Colonic mucosa (tissue), 4 donors: ENCODE measurements at regions not wholly inside any gene's neighbourhood (a gene's known extent, or its start where the extent isn't known, plus 50 kb on each side); places are given as distances from the start of the nearest gene placed in this dataset.

Experiments used
- DNase-seq: peaks from one replicate; pipeline ENCODE4 v3.0.0-alpha.2; 2020
- H3K27ac ChIP-seq: fragments of 200-600 bp; one replicate; pipeline ENCODE4 v1.8.0; 2021
- H3K27me3 ChIP-seq: fragments of 200-600 bp; one replicate; pipeline ENCODE4 v1.8.0; 2021
- H3K36me3 ChIP-seq: fragments of 200-600 bp; one replicate; pipeline ENCODE4 v1.8.0; 2021
- H3K4me1 ChIP-seq: fragments of 200-600 bp; one replicate; pipeline ENCODE4 v1.8.0; 2021; ENCODE audit warnings: mild to moderate bottlenecking
- H3K4me3 ChIP-seq: fragments of 200-600 bp; one replicate; pipeline ENCODE4 v1.8.0; 2021
- H3K9ac ChIP-seq, 2 donors: one replicate each; pipeline ENCODE4 v1.7.0; 2013; ENCODE audit warnings: control low read depth in 2 of 2, low read depth in 2 of 2, low read length in 2 of 2
- H3K9me3 ChIP-seq: fragments of 200-600 bp; one replicate; pipeline ENCODE4 v1.8.0; 2021
- intact Hi-C: fragments of 100-400 bp; cut with DNase I; formaldehyde crosslinking; loops from one replicate; pipeline ENCODE4 v1.14.1; 2022
- TF ChIP-seq, protein P1 (sequence below): fragments of 200-600 bp; IDR thresholded peaks from one replicate; pipeline ENCODE4 v1.8.0; 2022; ENCODE audit warnings: antibody characterized with exemption, mild to moderate bottlenecking
- donor health status: healthy.
- donor health status: DM: no; HTN: no; CAD: no.
- donor health status: DM: no; HTN: no; CAD: no.

DNA sequence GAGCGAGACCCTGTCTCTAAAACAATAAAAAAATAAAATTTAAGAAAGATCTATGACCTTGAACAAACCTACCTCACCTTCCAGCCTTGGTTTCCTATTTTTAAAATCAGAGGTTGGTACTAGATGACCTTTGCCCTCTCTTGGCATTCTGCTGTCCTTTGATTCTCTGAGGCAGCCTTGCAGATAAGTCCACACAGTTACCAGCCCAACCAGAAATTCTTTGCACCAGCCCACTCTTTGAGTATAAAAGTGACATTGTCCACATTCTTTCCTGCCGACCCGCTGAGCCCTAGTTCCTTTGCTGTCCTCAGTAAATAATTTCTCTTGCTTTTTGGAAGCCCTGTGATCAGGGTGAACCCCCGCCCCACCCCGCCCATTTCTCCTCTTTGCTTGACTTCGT is 150.4 kb downstream of the PHETA1 start:
- H3K4me3 ChIP-seq: no peak overlapping the region
- no peaks in the 10 kb centered on the region for H3K27me3 ChIP-seq
- no peaks in the 10 kb centered on the region for H3K4me1 ChIP-seq
- H3K36me3 ChIP-seq: no peaks in the 10 kb centered on the region
- no peak for DNase-seq
- TF ChIP-seq, protein P1, sequence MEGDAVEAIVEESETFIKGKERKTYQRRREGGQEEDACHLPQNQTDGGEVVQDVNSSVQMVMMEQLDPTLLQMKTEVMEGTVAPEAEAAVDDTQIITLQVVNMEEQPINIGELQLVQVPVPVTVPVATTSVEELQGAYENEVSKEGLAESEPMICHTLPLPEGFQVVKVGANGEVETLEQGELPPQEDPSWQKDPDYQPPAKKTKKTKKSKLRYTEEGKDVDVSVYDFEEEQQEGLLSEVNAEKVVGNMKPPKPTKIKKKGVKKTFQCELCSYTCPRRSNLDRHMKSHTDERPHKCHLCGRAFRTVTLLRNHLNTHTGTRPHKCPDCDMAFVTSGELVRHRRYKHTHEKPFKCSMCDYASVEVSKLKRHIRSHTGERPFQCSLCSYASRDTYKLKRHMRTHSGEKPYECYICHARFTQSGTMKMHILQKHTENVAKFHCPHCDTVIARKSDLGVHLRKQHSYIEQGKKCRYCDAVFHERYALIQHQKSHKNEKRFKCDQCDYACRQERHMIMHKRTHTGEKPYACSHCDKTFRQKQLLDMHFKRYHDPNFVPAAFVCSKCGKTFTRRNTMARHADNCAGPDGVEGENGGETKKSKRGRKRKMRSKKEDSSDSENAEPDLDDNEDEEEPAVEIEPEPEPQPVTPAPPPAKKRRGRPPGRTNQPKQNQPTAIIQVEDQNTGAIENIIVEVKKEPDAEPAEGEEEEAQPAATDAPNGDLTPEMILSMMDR: no peak
- no peak overlapping the region for H3K27ac ChIP-seq
- no peak overlapping the region for H3K9ac ChIP-seq
- intact Hi-C loops: no loop called here
- H3K9me3 ChIP-seq: no peaks in the 10 kb centered on the region

DNA sequence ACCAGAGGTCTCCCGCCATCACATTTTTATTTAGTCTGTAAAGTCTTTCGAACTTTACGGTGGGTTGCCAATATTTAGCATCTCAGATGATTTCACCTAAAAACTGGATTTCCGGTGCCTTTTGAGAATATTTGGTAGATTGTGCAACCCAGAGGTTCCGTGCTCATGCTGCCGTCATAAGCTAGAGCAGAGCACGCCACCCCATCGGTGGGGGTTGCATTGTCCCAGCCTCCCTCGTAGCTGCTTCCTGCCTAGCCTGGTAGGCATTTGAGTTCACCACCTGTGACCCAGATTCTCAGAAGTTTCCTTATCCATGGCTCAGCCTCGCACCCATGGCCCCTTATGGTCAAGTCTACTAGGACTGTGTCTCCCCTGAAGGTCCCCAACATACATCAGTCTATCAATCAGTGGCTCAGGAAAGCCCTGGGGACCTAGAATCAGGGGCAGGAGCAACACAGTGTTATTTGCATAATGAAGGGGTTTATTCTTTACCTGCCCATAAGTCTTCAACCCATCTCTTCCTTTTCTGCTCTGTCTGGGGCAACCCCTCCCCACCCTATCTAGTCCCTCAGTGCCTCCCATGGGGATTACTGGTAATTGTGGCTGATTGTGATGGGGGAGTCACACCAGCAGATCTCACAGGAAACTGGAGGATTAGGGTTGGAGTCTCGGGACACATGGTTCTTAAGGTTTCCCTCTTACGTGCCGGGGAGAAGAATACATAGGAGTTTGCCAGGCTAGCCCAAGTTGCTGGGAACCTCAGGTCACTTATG is 152.3 kb downstream of the PHETA1 start:
- no peaks in the 10 kb centered on the region for H3K4me1 ChIP-seq
- H3K27me3 ChIP-seq: no peaks in the 10 kb centered on the region

DNA sequence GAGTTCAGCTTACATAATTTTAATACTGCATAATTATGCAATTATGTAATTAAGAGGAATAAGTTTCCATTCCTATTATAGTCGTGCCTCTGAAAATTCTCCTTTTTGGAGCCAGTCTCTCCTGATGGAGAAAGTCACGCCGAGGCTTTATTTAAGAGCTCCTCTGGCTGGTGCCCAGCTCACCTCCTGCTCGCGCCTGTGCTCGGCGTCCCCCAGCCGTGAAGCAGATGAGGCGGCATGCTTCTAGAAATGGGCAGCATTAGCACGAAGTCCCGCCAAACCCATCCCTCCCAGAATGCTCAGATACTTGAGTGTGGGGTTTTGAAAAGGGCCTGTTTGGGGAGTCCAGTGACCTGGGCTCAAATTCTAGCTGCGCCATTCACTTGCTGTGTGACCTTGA is 153.0 kb downstream of the PHETA1 start:
- Histone ChIP-seq H3K27ac (no peak overlapping the region), H3K4me1 (no peaks in the 10 kb centered on the region), H3K36me3 (no peaks in the 10 kb centered on the region), H3K9ac (no peak overlapping the region), H3K27me3 (no peaks in the 10 kb centered on the region), H3K4me3 (no peak overlapping the region), H3K9me3 (no peaks in the 10 kb centered on the region)
- DNase-seq: no peak
- intact Hi-C loops: no loop called here
- TF ChIP-seq, protein P1: no peak

More for the DNA sequence above, 152.3 kb downstream of the PHETA1 start:
- no peak overlapping the region for H3K9ac ChIP-seq
- TF ChIP-seq, protein P1: no peak
- no peaks in the 10 kb centered on the region for H3K36me3 ChIP-seq
- H3K4me3 ChIP-seq: no peak overlapping the region
- H3K9me3 ChIP-seq: no peaks in the 10 kb centered on the region
- intact Hi-C loops: no loop called here
- no peak overlapping the region for H3K27ac ChIP-seq
- no peak for DNase-seq

GRCh38 chr12:111214401-111214800 is 154.5 kb downstream of the PHETA1 start:
- Histone ChIP-seq H3K4me1 (no peaks in the 10 kb centered on the region), H3K4me3 (no peak overlapping the region)

GRCh38 chr12:111213561-111213960 is 155.3 kb downstream of the PHETA1 start:
- H3K4me3 ChIP-seq: no peak overlapping the region
- H3K9me3 ChIP-seq: no peaks in the 10 kb centered on the region
- no peak overlapping the region for H3K27ac ChIP-seq
- H3K9ac ChIP-seq: no peak overlapping the region
- no peaks in the 10 kb centered on the region for H3K4me1 ChIP-seq
- TF ChIP-seq, protein P1: no peak
- H3K36me3 ChIP-seq: no peaks in the 10 kb centered on the region
- intact Hi-C loops: no loop called here
- DNase-seq: no peak
- no peaks in the 10 kb centered on the region for H3K27me3 ChIP-seq

More at GRCh38 chr12:111214401-111214800, 154.5 kb downstream of the PHETA1 start:
- Histone ChIP-seq H3K9me3 (no peaks in the 10 kb centered on the region), H3K27me3 (no peaks in the 10 kb centered on the region), H3K9ac (no peak overlapping the region), H3K36me3 (no peaks in the 10 kb centered on the region), H3K27ac (no peak overlapping the region)
- TF ChIP-seq, protein P1: no peak
- intact Hi-C loops: no loop called here
- DNase-seq: no peak
